Liver (tissue), 3 donors: ENCODE measurements at regions not wholly inside any gene's neighbourhood (a gene's known extent, or its start where the extent isn't known, plus 50 kb on each side); places are given as distances from the start of the nearest gene placed in this dataset.

ENCODE experiments used
- ATF3 ChIP-seq: IDR thresholded peaks from 2 replicates; pipeline ENCODE4 v1.6.1; 2016; ENCODE audit warnings: antibody characterized with exemption
- CTCF ChIP-seq: fragments of 150-350 bp; IDR thresholded peaks from 2 replicates; pipeline ENCODE4 v1.5.1; 2017; ENCODE audit warnings: improper control_type of control experiment, low read depth, low read length; ENCODE audit not compliant: missing input control
- EGR1 ChIP-seq, 2 donors: IDR thresholded peaks; 2 replicates each; pipeline ENCODE4 v1.6.1; 2016 to 2018; ENCODE audit warnings: antibody characterized with exemption in 2 of 2, low read depth in 2 of 2
- FOXA1 ChIP-seq: IDR thresholded peaks from 2 replicates; pipeline ENCODE4 v1.6.1; 2016; ENCODE audit warnings: antibody characterized with exemption
- GABPA ChIP-seq, 2 donors: IDR thresholded peaks in 1 of 2; conservative IDR thresholded peaks in 1 of 2; 2 replicates each; pipeline ENCODE4 v1.6.1; 2016; ENCODE audit warnings: antibody characterized with exemption in 2 of 2, mild to moderate bottlenecking in 1 of 2, moderate library complexity in 1 of 2
- JUND ChIP-seq, 2 donors: IDR thresholded peaks; 2 replicates each; pipeline ENCODE4 v1.6.1; 2016; ENCODE audit warnings: antibody characterized with exemption in 2 of 2
- RAD21 ChIP-seq, 2 donors: IDR thresholded peaks; 2 replicates each; pipeline ENCODE4 v1.6.1; 2016; ENCODE audit warnings: antibody characterized with exemption in 2 of 2, mild to moderate bottlenecking in 2 of 2
- REST ChIP-seq: IDR thresholded peaks from 2 replicates; pipeline ENCODE4 v1.6.1; 2016; ENCODE audit warnings: antibody characterized with exemption, mild to moderate bottlenecking
- SP1 ChIP-seq: IDR thresholded peaks from 2 replicates; pipeline ENCODE4 v1.6.1; 2018; ENCODE audit warnings: antibody characterized with exemption, mild to moderate bottlenecking
- ZBTB33 ChIP-seq: IDR thresholded peaks from 2 replicates; pipeline ENCODE4 v1.6.1; 2016; ENCODE audit warnings: antibody characterized with exemption
- donor health status: healthy.
- donor health status: healthy.

- no peak for TF ChIP-seq FOXA1
- no peak for TF ChIP-seq RAD21 (IDR thresholded peaks at IDR 0.05)
- no peak for TF ChIP-seq JUND (IDR thresholded peaks at IDR 0.05)
- TF ChIP-seq CTCF: no peak
- TF ChIP-seq SP1: no peak
- TF ChIP-seq EGR1 (IDR thresholded peaks at IDR 0.05; ENCODE audit: low read depth in 2 of 2): no peak
- TF ChIP-seq ZBTB33: no peak
- TF ChIP-seq GABPA (IDR thresholded peaks at IDR 0.05 in 1 of 2, conservative IDR thresholded peaks at IDR 0.05 in 1 of 2): no peak
- TF ChIP-seq REST: no peak
- TF ChIP-seq ATF3: no peak
Measured at GRCh38 chr11:33965032-33965431, 73.2 kb upstream of the LMO2 start.
